ENCODE measurements at regions not wholly inside any gene's neighbourhood (a gene's known extent, or its start where the extent isn't known, plus 50 kb on each side); places are given as distances from the start of the nearest gene placed in this dataset.

GRCh38 chr15:38680775-38681174 is 116.2 kb upstream of the RASGRP1 start:
- TF ChIP-seq CTCF (IDR thresholded peaks at IDR 0.05; ENCODE audit: low read length): no peak
- no peak for TF ChIP-seq EZH2 (IDR thresholded peaks at IDR 0.05; ENCODE audit: borderline replicate concordance, low read length)
